Naive thymus-derived CD8-positive, alpha-beta T cell (primary cell): ENCODE measurements at regions not wholly inside any gene's neighbourhood (a gene's known extent, or its start where the extent isn't known, plus 50 kb on each side); places are given as distances from the start of the nearest gene placed in this dataset.
A peak's percentile ranks its signal among the peaks of the same experiment; 100 is the strongest.
"Not testable (repeated sequence)": the region's sequence is repeated elsewhere in the genome, so short reads cannot be mapped to it uniquely, and the experiment has no call there.

Experiments used
- ATAC-seq, 2 donors: fragments of 150-1000 bp; cut with Tn5 transposase in 1 of 2; sonication (Bioruptor Pico), chemical (Tn5 transposase) in 1 of 2; 1 replicate in 1 of 2; 2 replicates in 1 of 2; pipeline ENCODE4 v1.10.0; 2021; ENCODE audit warnings: mild to moderate bottlenecking in 2 of 2, moderate library complexity in 2 of 2
- POLR2A ChIA-PET: fragments of 350-600 bp; sonication (Branson Sonifier 250); formaldehyde crosslinking; loops from one replicate; lab custom pipeline; 2021; ENCODE audit warnings: antibody characterized with exemption; lab: Charles Lee
- DNase-seq, 10 donors: peaks; one replicate each; pipeline versions ENCODE4 v3.0.0 to v3.0.0-alpha.2; 2020 to 2022
- H3K27ac Mint-ChIP-seq, 10 donors: one replicate each; pipeline ENCODE4 v1.8.0; 2020 to 2022; ENCODE audit warnings: mild to moderate bottlenecking in 10 of 10, mixed read lengths in 10 of 10, moderate library complexity in 4 of 10, inconsistent platforms in 1 of 10
- H3K27me3 Mint-ChIP-seq, 5 donors: one replicate each; pipeline ENCODE4 v1.8.0; 2021 to 2022; ENCODE audit warnings: mixed read lengths in 5 of 5
- H3K36me3 Mint-ChIP-seq, 3 donors: one replicate each; pipeline ENCODE4 v1.8.0; 2020 to 2022; ENCODE audit warnings: mixed read lengths in 3 of 3, mild to moderate bottlenecking in 2 of 3, inconsistent platforms in 1 of 3
- H3K4me1 Mint-ChIP-seq, 4 donors: one replicate each; pipeline ENCODE4 v1.8.0; 2021 to 2022; ENCODE audit warnings: mixed read lengths in 4 of 4
- H3K4me3 Mint-ChIP-seq, 10 donors: one replicate each; pipeline ENCODE4 v1.8.0; 2020 to 2022; ENCODE audit warnings: mild to moderate bottlenecking in 10 of 10, mixed read lengths in 10 of 10, moderate library complexity in 6 of 10, inconsistent platforms in 1 of 10
- H3K9me3 Mint-ChIP-seq, 9 donors: one replicate each; pipeline ENCODE4 v1.8.0; 2020 to 2022; ENCODE audit warnings: mixed read lengths in 9 of 9, mild to moderate bottlenecking in 3 of 9, inconsistent platforms in 1 of 9, moderate library complexity in 1 of 9

GRCh38 chr22:23497889-23498288 is 82.2 kb downstream of the IGLL1 start:
- ATAC-seq, POLR2A ChIA-PET, H3K9me3 Mint-ChIP-seq, H3K36me3 Mint-ChIP-seq, H3K4me3 Mint-ChIP-seq, H3K27me3 Mint-ChIP-seq, DNase-seq: not testable (repeated sequence)
- peak overlapping the region in 1 of 10 donors; percentile 32 for H3K27ac Mint-ChIP-seq
- H3K4me1 Mint-ChIP-seq = peaks cover 7 to 26% (median 17%) of the 10 kb centered on the region in 4 donors

- POLR2A ChIA-PET = no interaction called here
- Mint-ChIP-seq H3K27me3 (peaks cover 0 to 6% (median 0%) of the 10 kb centered on the region in 5 donors), H3K4me3 (peak overlapping the region in 1 of 10 donors; percentile 14), H3K4me1 (peaks cover 10 to 26% (median 17%) of the 10 kb centered on the region in 4 donors), H3K9me3 (no peaks in the 10 kb centered on the region), H3K27ac (peak overlapping the region in 5 of 10 donors; percentile 18 to 53 (median 40)), H3K36me3 (no peaks in the 10 kb centered on the region)
- no peak for ATAC-seq
- DNase-seq = no peak
Measured at GRCh38 chr22:23497016-23497885, 82.8 kb downstream of the IGLL1 start.

DNA sequence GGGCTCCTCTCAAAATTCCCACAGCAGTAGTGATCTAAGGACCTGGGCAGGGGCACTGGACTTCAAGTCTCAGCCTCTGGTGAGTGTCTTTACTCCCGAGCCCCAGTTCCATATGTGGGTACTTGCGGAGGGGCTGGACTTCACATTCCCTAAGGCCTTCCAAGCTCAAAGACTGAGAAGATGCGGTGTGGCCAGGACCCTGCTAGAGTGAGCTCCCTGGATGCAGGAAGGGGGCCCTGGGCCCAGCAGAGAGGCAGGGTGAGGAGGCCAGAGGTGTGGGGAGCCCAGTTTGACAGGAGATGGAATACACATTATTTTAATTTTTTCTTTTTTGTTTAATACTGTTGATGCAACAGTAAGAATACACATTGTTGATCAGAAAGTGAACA is 83.7 kb downstream of the IGLL1 start:
- H3K27me3 Mint-ChIP-seq = peaks cover 0 to 6% (median 0%) of the 10 kb centered on the region in 5 donors
- POLR2A ChIA-PET = no interaction called here
- H3K4me1 Mint-ChIP-seq = peaks cover 10 to 26% (median 17%) of the 10 kb centered on the region in 4 donors
- no peaks in the 10 kb centered on the region for H3K36me3 Mint-ChIP-seq
- H3K27ac Mint-ChIP-seq = peak overlapping the region in 5 of 10 donors; percentile 38 to 82 (median 69)
- no peaks in the 10 kb centered on the region for H3K9me3 Mint-ChIP-seq
- DNase-seq (no peak), ATAC-seq (no peak)
- peak overlapping the region in 3 of 10 donors; percentile 47 to 66 (median 64) for H3K4me3 Mint-ChIP-seq

DNA sequence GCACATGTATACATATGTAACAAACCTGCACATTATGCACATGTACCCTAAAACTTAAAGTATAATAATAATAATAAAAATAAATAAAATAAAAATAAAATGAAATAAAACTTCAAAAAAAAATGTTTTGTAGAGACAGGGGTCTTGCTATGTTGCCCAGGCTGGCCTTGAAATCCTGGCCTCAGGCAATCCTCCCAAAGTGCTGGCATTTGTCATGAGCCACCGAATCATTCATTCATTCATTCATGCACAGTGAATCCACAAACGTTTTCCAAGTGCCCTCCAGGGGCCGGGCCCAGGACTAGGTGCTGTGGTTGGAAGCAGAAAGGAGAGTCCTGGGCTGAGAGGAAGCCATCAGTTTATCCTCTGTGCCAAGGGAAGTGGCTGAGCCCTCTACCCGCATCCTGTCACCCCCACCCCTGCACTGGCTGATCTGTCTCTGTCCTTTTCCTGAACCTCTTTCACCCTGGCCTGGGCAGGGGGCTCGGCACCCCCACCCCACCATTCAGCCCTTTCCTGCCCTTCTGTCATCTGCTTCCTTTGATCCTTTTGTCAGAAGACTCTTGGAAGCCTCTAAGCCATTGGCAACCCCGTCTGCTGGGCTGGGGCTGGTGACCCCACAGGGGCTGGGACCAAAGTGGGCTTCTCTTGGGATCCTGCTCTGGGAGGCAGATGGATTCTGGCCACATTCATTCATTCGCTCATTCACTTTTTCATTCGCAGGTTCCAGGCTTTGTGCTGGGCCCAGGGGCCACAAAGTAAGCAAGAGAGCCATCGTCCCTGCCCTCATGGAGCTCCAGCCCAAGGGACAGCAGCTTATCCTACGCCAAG is 84.3 kb downstream of the IGLL1 start:
- ATAC-seq = peak in 1 of 2 donors; percentile 53
- POLR2A ChIA-PET = no interaction called here
- peak overlapping the region in 6 of 10 donors; percentile 40 to 75 (median 59) for H3K4me3 Mint-ChIP-seq

DNA sequence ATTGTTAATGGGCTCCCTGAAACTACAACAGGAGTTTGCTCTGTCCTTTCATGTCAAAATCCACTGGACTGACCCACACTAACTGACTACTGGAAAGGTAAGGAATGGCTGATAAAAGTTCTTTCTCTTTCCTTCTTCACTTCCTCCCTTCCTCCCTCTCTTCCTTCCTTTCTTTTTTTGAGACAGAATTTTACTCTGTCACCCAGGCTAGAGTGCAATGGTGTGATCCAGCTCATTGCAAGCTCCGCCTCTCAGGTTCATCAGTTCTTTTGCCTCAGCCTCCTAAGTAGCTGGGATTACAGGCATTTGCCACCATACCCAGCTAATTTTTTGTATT is 85.2 kb downstream of the IGLL1 start:
- DNase-seq (no peak), ATAC-seq (no peak)
- Mint-ChIP-seq H3K4me1 (peaks cover 10 to 26% (median 17%) of the 10 kb centered on the region in 4 donors), H3K9me3 (no peaks in the 10 kb centered on the region), H3K36me3 (no peaks in the 10 kb centered on the region), H3K4me3 (no peak overlapping the region), H3K27me3 (peaks cover 0 to 6% (median 0%) of the 10 kb centered on the region in 5 donors), H3K27ac (peak overlapping the region in 1 of 10 donors; percentile 34)
- POLR2A ChIA-PET = no interaction called here

More for the DNA sequence above, 84.3 kb downstream of the IGLL1 start:
- no peaks in the 10 kb centered on the region for H3K36me3 Mint-ChIP-seq
- peaks cover 0 to 6% (median 0%) of the 10 kb centered on the region in 5 donors for H3K27me3 Mint-ChIP-seq
- peak overlapping the region in 6 of 10 donors; percentile 38 to 82 (median 71) for H3K27ac Mint-ChIP-seq
- no peak for DNase-seq
- peaks cover 10 to 26% (median 17%) of the 10 kb centered on the region in 4 donors for H3K4me1 Mint-ChIP-seq
- no peaks in the 10 kb centered on the region for H3K9me3 Mint-ChIP-seq

GRCh38 chr22:23485490-23485889 is 94.6 kb downstream of the IGLL1 start:
- peaks cover 0 to 5% (median 1%) of the 10 kb centered on the region in 4 donors for H3K4me1 Mint-ChIP-seq
- no peaks in the 10 kb centered on the region for H3K9me3 Mint-ChIP-seq
- no peak overlapping the region for H3K4me3 Mint-ChIP-seq
- H3K36me3 Mint-ChIP-seq = no peaks in the 10 kb centered on the region
- POLR2A ChIA-PET = no interaction called here
- no peak overlapping the region for H3K27ac Mint-ChIP-seq
- H3K27me3 Mint-ChIP-seq = peaks cover 6 to 18% (median 9%) of the 10 kb centered on the region in 5 donors
- DNase-seq (no peak), ATAC-seq (no peak)

DNA sequence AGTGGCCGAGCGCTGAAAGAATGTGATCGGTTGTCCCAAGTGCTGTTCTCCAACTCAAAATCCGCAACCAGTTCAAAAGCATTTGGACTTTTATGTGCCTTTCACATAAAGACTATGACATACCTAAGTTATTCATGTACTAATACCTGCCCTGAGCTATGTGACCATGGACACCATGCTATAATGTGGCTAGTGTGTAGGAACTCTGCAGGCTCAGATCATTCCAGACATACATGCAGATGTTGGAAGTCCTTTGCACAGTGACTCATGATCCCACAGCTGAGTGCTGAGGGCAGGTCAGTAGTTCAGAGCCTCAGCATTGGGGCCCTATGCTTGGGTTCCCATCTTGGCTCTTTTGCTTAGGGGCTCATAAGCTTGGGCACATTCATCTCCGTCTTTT is 95.4 kb downstream of the IGLL1 start:
- Mint-ChIP-seq H3K4me1 (peaks cover 0 to 5% (median 1%) of the 10 kb centered on the region in 4 donors), H3K27me3 (peaks cover 6 to 18% (median 9%) of the 10 kb centered on the region in 5 donors), H3K4me3 (no peak overlapping the region), H3K36me3 (no peaks in the 10 kb centered on the region), H3K9me3 (no peaks in the 10 kb centered on the region), H3K27ac (no peak overlapping the region)
- no peak for ATAC-seq
- POLR2A ChIA-PET = no interaction called here
- DNase-seq = no peak

- Mint-ChIP-seq H3K4me3 (no peak overlapping the region), H3K9me3 (no peaks in the 10 kb centered on the region), H3K4me1 (peaks cover 0 to 6% (median 4%) of the 10 kb centered on the region in 4 donors), H3K27ac (no peak overlapping the region), H3K27me3 (peaks cover 7 to 18% (median 7%) of the 10 kb centered on the region in 5 donors), H3K36me3 (no peaks in the 10 kb centered on the region)
- no peak for ATAC-seq
- no peak for DNase-seq
- POLR2A ChIA-PET = no interaction called here
Measured at GRCh38 chr22:23481369-23481768, 98.7 kb downstream of the IGLL1 start.

- H3K27me3 Mint-ChIP-seq = peaks cover 4 to 15% (median 7%) of the 10 kb centered on the region in 5 donors
- peaks cover 0 to 6% (median 4%) of the 10 kb centered on the region in 4 donors for H3K4me1 Mint-ChIP-seq
- DNase-seq (no peak), ATAC-seq (no peak)
- H3K36me3 Mint-ChIP-seq = no peaks in the 10 kb centered on the region
- POLR2A ChIA-PET = no interaction called here
- no peak overlapping the region for H3K27ac Mint-ChIP-seq
- no peaks in the 10 kb centered on the region for H3K9me3 Mint-ChIP-seq
- no peak overlapping the region for H3K4me3 Mint-ChIP-seq
Measured at GRCh38 chr22:23478175-23478574, 101.9 kb downstream of the IGLL1 start.

- DNase-seq, POLR2A ChIA-PET, H3K36me3 Mint-ChIP-seq, H3K4me3 Mint-ChIP-seq, H3K27me3 Mint-ChIP-seq, H3K9me3 Mint-ChIP-seq, H3K27ac Mint-ChIP-seq, H3K4me1 Mint-ChIP-seq, ATAC-seq: not testable (repeated sequence)
Measured at GRCh38 chr22:23474531-23474930, 105.6 kb downstream of the IGLL1 start.

DNA sequence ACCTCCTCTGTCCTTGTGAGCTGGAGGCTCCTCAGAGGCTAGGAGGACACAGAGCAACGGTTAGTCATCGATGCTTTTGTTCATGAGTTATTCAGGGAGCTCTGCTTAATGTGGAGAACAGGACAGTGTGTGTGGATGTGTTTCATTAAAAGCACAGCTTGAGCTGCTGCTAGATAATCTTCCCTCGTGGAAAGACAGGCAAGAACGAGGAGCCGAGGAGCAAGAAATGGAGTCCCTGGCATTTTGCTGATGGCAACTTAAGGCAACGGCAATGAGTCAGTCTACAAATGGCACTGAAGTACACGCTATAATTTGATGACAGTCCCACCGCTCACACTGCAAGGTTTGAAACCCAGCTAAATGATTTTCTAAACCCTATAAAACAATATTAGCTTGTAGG is 106.2 kb downstream of the IGLL1 start:
- DNase-seq (no peak), ATAC-seq (no peak)
- Mint-ChIP-seq H3K4me1 (peaks cover 0 to 6% (median 4%) of the 10 kb centered on the region in 4 donors), H3K27ac (no peak overlapping the region), H3K9me3 (no peaks in the 10 kb centered on the region), H3K36me3 (no peaks in the 10 kb centered on the region), H3K27me3 (no peaks in the 10 kb centered on the region), H3K4me3 (no peak overlapping the region)
- POLR2A ChIA-PET = no interaction called here

DNA sequence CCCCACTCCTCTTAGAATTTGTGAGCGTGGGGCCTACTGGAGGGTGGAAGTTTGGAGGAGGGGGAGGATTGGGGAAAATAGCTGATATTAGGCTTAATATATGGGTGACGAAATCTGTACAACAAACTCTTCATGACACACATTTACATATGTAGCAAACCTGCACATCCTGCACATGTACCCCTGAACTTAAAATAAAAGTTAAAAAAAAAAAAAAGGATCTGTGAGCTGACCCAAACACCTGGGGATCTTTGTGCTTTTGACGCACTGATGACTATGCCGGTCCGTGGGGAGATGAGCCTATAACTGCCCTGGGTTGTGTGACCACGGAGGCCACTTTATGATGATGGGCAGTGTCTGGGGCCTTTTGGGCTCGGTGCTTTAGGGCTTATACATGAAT is 107.7 kb downstream of the IGLL1 start:
- H3K36me3 Mint-ChIP-seq, H3K27me3 Mint-ChIP-seq, H3K4me3 Mint-ChIP-seq, ATAC-seq, POLR2A ChIA-PET, H3K4me1 Mint-ChIP-seq, DNase-seq, H3K27ac Mint-ChIP-seq, H3K9me3 Mint-ChIP-seq: not testable (repeated sequence)

GRCh38 chr22:23471698-23472097 is 108.4 kb downstream of the IGLL1 start:
- Mint-ChIP-seq H3K36me3 (no peaks in the 10 kb centered on the region), H3K4me1 (no peaks in the 10 kb centered on the region), H3K9me3 (no peaks in the 10 kb centered on the region), H3K27ac (no peak overlapping the region), H3K27me3 (peaks cover 0 to 2% (median 0%) of the 10 kb centered on the region in 5 donors), H3K4me3 (no peak overlapping the region)
- POLR2A ChIA-PET = no interaction called here
- DNase-seq (no peak), ATAC-seq (no peak)
